Neural cell (in vitro differentiated cells): ENCODE measurements at regions not wholly inside any gene's neighbourhood (a gene's known extent, or its start where the extent isn't known, plus 50 kb on each side); places are given as distances from the start of the nearest gene placed in this dataset.

Source experiments
- H2AFZ ChIP-seq: fragments of 200-600, 300-800 bp; sonication (generic), shearing (Covaris generic); 2 replicates; pipeline ENCODE4 v1.6.0; 2014; ENCODE audit warnings: low read depth, mild to moderate bottlenecking, antibody characterized with exemption, low read length, moderate library complexity
- H3F3A ChIP-seq: fragments of 200-600 bp; shearing (Covaris generic); 2 replicates; pipeline ENCODE4 v1.6.1; 2016; ENCODE audit warnings: mild to moderate bottlenecking, moderate library complexity, mixed read lengths, antibody characterized with exemption, low read length; ENCODE audit not compliant: insufficient read depth, poor library complexity, severe bottlenecking
- H3K27ac ChIP-seq: fragments of 200-600, 300-800 bp; sonication (generic), shearing (Covaris generic); 2 replicates; pipeline ENCODE4 v1.5.1; 2014; ENCODE audit warnings: mild to moderate bottlenecking, low read length, moderate library complexity
- H3K27me3 ChIP-seq: fragments of 300-800, 200-600 bp; sonication (generic), shearing (Covaris generic); 2 replicates; pipeline ENCODE4 v1.6.0; 2014; ENCODE audit warnings: mild to moderate bottlenecking, low read depth, low read length, moderate library complexity; ENCODE audit not compliant: insufficient read depth
- H3K36me3 ChIP-seq: fragments of 300-800, 200-600 bp; sonication (generic), shearing (Covaris generic); 2 replicates; pipeline ENCODE4 v1.5.1; 2014; ENCODE audit warnings: mild to moderate bottlenecking, antibody characterized with exemption, low read length, moderate library complexity; ENCODE audit not compliant: insufficient read depth
- H3K4me2 ChIP-seq: fragments of 300-800, 200-600 bp; sonication (generic), shearing (Covaris generic); 2 replicates; pipeline ENCODE4 v1.6.0; 2014; ENCODE audit warnings: mild to moderate bottlenecking, low read length
- H3K4me3 ChIP-seq: fragments of 300-800, 200-600 bp; sonication (generic), shearing (Covaris generic); 2 replicates; pipeline ENCODE4 v1.5.1; 2014; ENCODE audit warnings: mild to moderate bottlenecking, low read length, moderate library complexity
- H3K79me2 ChIP-seq: fragments of 200-600 bp; shearing (Covaris generic); replicated peaks from 2 replicates; pipeline ENCODE4 v1.6.0; 2014; ENCODE audit warnings: mild to moderate bottlenecking, low read length, moderate library complexity; ENCODE audit not compliant: insufficient read depth
- H3K9ac ChIP-seq: fragments of 300-800, 200-600 bp; sonication (generic), shearing (Covaris generic); 2 replicates; pipeline ENCODE4 v1.6.1; 2016; ENCODE audit warnings: mild to moderate bottlenecking, low read length, mixed read lengths
- H3K9me2 ChIP-seq: fragments of 200-600 bp; shearing (Covaris generic); 2 replicates; pipeline ENCODE4 v1.6.1; 2016; ENCODE audit warnings: mild to moderate bottlenecking, low read length, mixed read lengths; ENCODE audit not compliant: insufficient read depth
- H3K9me3 ChIP-seq: fragments of 200-600, 300-800 bp; sonication (generic), shearing (Covaris generic); 2 replicates; pipeline ENCODE4 v1.6.1; 2016; ENCODE audit warnings: mild to moderate bottlenecking, mixed run types, low read length, moderate library complexity, mixed read lengths
- H4K20me1 ChIP-seq: fragments of 200-600 bp; shearing (Covaris generic); 2 replicates; pipeline ENCODE4 v1.6.1; 2016; ENCODE audit warnings: mild to moderate bottlenecking, mixed run types; ENCODE audit not compliant: insufficient read depth
- CTCF ChIP-seq: fragments of 450-650 bp; IDR thresholded peaks from 2 replicates; pipeline ENCODE4 v1.5.1; 2014; ENCODE audit warnings: antibody characterized with exemption, mild to moderate bottlenecking, moderate library complexity; ENCODE audit not compliant: poor library complexity, severe bottlenecking
- EP300 ChIP-seq: fragments of 450-650 bp; conservative IDR thresholded peaks from 2 replicates; pipeline ENCODE4 v1.6.1; 2014; ENCODE audit warnings: antibody characterized with exemption, mild to moderate bottlenecking, moderate library complexity; ENCODE audit not compliant: poor library complexity, severe bottlenecking
- EZH2 ChIP-seq: fragments of 200-600, 300-800 bp; shearing (Covaris generic), sonication (generic); IDR thresholded peaks from 2 replicates; pipeline ENCODE4 v1.6.1; 2014; ENCODE audit warnings: antibody characterized with exemption, low read length, borderline replicate concordance, mild to moderate bottlenecking; ENCODE audit not compliant: insufficient read depth, poor library complexity, severe bottlenecking
- MXI1 ChIP-seq: fragments of 450-650 bp; conservative IDR thresholded peaks from 2 replicates; pipeline ENCODE4 v1.6.1; 2014; ENCODE audit warnings: antibody characterized with exemption, mild to moderate bottlenecking; ENCODE audit not compliant: poor library complexity, severe bottlenecking
- POLR2AphosphoS5 ChIP-seq: IDR thresholded peaks from 2 replicates; pipeline ENCODE4 v1.6.1; 2012
- RAD21 ChIP-seq: fragments of 450-650 bp; conservative IDR thresholded peaks from 2 replicates; pipeline ENCODE4 v1.6.1; 2014; ENCODE audit warnings: antibody characterized with exemption, mild to moderate bottlenecking, moderate library complexity
- REST ChIP-seq: IDR thresholded peaks from 2 replicates; pipeline ENCODE4 v1.6.1; 2012; ENCODE audit warnings: borderline replicate concordance
- SMC3 ChIP-seq: fragments of 450-650 bp; conservative IDR thresholded peaks from 2 replicates; pipeline ENCODE4 v1.6.1; 2014; ENCODE audit warnings: antibody characterized with exemption, mild to moderate bottlenecking, moderate library complexity; ENCODE audit not compliant: poor library complexity
- TAF1 ChIP-seq: IDR thresholded peaks from 2 replicates; pipeline ENCODE4 v1.6.1; 2012; ENCODE audit warnings: low read depth

GRCh38 chr13:60758637-60759036, 361.6 kb downstream of the TDRD3 start:
- Histone ChIP-seq H3K27me3 (no peaks in the 10 kb centered on the region), H3K36me3 (no peaks in the 10 kb centered on the region), H3F3A (no peaks in the 10 kb centered on the region), H3K9ac (no peak overlapping the region), H3K4me3 (no peak overlapping the region), H2AFZ (no peak overlapping the region), H3K79me2 (no peaks in the 10 kb centered on the region), H3K4me2 (no peak overlapping the region), H3K9me2 (no peaks in the 10 kb centered on the region), H3K27ac (peak overlapping the region; percentile 78), H4K20me1 (no peaks in the 10 kb centered on the region), H3K9me3 (no peaks in the 10 kb centered on the region)
- no peak for TF ChIP-seq POLR2AphosphoS5
- no peak for TF ChIP-seq SMC3
- TF ChIP-seq EP300: no peak
- no peak for TF ChIP-seq CTCF
- no peak for TF ChIP-seq REST
- no peak for TF ChIP-seq MXI1
- no peak for TF ChIP-seq RAD21
- TF ChIP-seq EZH2: no peak

- no peak overlapping the region for H2AFZ ChIP-seq
- no peak for TF ChIP-seq TAF1
- TF ChIP-seq REST: no peak
- no peak for TF ChIP-seq RAD21
- no peak for TF ChIP-seq SMC3
- no peak for TF ChIP-seq EP300
- TF ChIP-seq MXI1: no peak
- no peak for TF ChIP-seq EZH2
- TF ChIP-seq POLR2AphosphoS5: no peak
- TF ChIP-seq CTCF: no peak
- H3K9me3 ChIP-seq: no peaks in the 10 kb centered on the region
- H3K9ac ChIP-seq: no peak overlapping the region
- no peaks in the 10 kb centered on the region for H3K36me3 ChIP-seq
- H3K4me2 ChIP-seq: no peak overlapping the region
- no peaks in the 10 kb centered on the region for H4K20me1 ChIP-seq
- H3K9me2 ChIP-seq: no peaks in the 10 kb centered on the region
- H3K27ac ChIP-seq: no peak overlapping the region
- H3K4me3 ChIP-seq: no peak overlapping the region
- no peaks in the 10 kb centered on the region for H3K27me3 ChIP-seq
- H3F3A ChIP-seq: no peaks in the 10 kb centered on the region
- H3K79me2 ChIP-seq: no peaks in the 10 kb centered on the region
Measured at GRCh38 chr13:60757501-60758215, 360.6 kb downstream of the TDRD3 start.
